ENCODE measurements at regions not wholly inside any gene's neighbourhood (a gene's known extent, or its start where the extent isn't known, plus 50 kb on each side); places are given as distances from the start of the nearest gene placed in this dataset.

- Histone ChIP-seq H3K36me3 (ENCODE audit: control insufficient read depth in 2 of 2, insufficient read depth in 1 of 2, low read length in 2 of 2) (no peaks in the 10 kb centered on the region), H3K4me3 (ENCODE audit: low read depth, low read length) (no peak overlapping the region), H3K4me1 (ENCODE audit: control insufficient read depth, insufficient read depth, low read length) (no peaks in the 10 kb centered on the region), H3K27ac (ENCODE audit: extremely low read depth, low read depth, low read length) (no peak overlapping the region), H3K9me3 (ENCODE audit: control insufficient read depth, insufficient read depth, low read depth, low read length) (no peaks in the 10 kb centered on the region)
- TF ChIP-seq KLF1 (tag by site-specific recombination; IDR thresholded peaks at IDR 0.05) (no peak), ZNF530 (tag by site-specific recombination; IDR thresholded peaks at IDR 0.05; ENCODE audit: low read depth) (no peak), PRDM2 (tag by site-specific recombination; IDR thresholded peaks at IDR 0.05; ENCODE audit: borderline replicate concordance) (no peak), SP3 (tag by site-specific recombination; IDR thresholded peaks at IDR 0.05) (no peak), ZNF549 (tag by site-specific recombination; IDR thresholded peaks at IDR 0.05) (no peak), ZNF600 (tag by site-specific recombination; IDR thresholded peaks at IDR 0.05) (no peak), HOXA7 (CRISPR knock-in tag; IDR thresholded peaks at IDR 0.05; ENCODE audit: borderline replicate concordance) (no peak), INSM2 (tag by site-specific recombination; IDR thresholded peaks at IDR 0.05) (no peak), ZNF280D (tag by site-specific recombination; IDR thresholded peaks at IDR 0.05) (no peak), ZSCAN18 (tag by site-specific recombination; IDR thresholded peaks at IDR 0.05) (no peak), ZNF274 (IDR thresholded peaks at IDR 0.05; ENCODE audit: low read length) (no peak), ZNF274 (tag by site-specific recombination; IDR thresholded peaks at IDR 0.05; ENCODE audit: borderline replicate concordance) (no peak), ZNF423 (tag by site-specific recombination; IDR thresholded peaks at IDR 0.05) (no peak), ZNF239 (tag by site-specific recombination; IDR thresholded peaks at IDR 0.05) (no peak), ZFHX2 (tag by site-specific recombination; conservative IDR thresholded peaks at IDR 0.05) (no peak), SETDB1 (IDR thresholded peaks at IDR 0.05; ENCODE audit: insufficient read length, low read length) (no peak), SCRT1 (tag by site-specific recombination; IDR thresholded peaks at IDR 0.05; ENCODE audit: borderline replicate concordance) (no peak), ZNF140 (tag by site-specific recombination; IDR thresholded peaks at IDR 0.05) (no peak), GLIS1 (tag by site-specific recombination; IDR thresholded peaks at IDR 0.05) (no peak)
- ChIA-PET CTCF (no interaction called here), POLR2A (no interaction called here)
Observed at GRCh38 chr14:70269582-70269981, 80.8 kb upstream of the SLC8A3 start.

Data from HEK293 (cell line).